NOMO-1 treated with dmso at 0.1 percent for 144 hours (cell line): ENCODE measurements at regions not wholly inside any gene's neighbourhood (a gene's known extent, or its start where the extent isn't known, plus 50 kb on each side); places are given as distances from the start of the nearest gene placed in this dataset.
A peak's percentile ranks its signal among the peaks of the same experiment; 100 is the strongest.
"Not testable (repeated sequence)": the region's sequence is repeated elsewhere in the genome, so short reads cannot be mapped to it uniquely, and the experiment has no call there.

Experiments
- DNase-seq: peaks from one replicate; lab custom pipeline; 2025; ENCODE audit not compliant: unreplicated experiment; lab: John Stamatoyannopoulos, UW

DNA sequence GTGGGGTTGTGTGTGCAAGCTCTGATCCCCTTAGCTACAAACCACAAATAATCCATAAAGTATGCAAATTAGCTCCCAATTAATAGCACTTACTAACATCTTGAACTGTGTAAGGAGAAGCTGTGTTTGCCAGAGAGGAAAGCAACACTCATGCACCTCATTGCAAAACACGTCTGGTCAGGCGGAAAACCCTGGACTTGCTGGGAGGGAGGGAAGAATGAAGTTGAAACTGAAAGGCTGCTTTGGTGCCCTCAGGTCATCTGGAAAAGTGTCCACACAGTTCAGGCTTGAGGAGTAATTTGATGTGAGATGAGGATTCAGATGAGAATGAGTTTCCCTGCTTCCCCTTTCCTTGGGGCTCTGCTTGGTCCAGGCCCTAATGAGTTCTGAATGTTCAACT, 185.5 kb upstream of the ANKRD28 start:
- no peak for DNase-seq

DNA sequence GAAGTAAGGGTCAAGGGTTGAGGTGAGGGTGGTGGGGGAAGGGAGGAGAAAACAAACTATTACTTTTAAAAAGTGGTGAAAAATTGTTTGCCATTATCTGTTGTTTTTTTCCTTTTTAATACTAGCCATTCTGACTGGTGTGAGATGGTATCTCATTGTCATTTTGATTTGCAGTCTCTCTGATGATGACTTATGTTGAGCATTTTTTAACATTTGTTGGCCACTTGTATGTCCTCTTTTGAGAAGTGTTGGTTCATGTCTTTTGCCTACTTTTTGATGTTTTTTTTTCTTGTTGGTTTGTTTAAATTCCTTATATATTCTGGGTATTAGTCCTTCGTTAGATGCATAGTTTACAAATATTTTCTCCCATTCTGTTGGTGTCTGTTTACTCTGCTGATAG, 185.9 kb upstream of the ANKRD28 start:
- no peak for DNase-seq

DNA sequence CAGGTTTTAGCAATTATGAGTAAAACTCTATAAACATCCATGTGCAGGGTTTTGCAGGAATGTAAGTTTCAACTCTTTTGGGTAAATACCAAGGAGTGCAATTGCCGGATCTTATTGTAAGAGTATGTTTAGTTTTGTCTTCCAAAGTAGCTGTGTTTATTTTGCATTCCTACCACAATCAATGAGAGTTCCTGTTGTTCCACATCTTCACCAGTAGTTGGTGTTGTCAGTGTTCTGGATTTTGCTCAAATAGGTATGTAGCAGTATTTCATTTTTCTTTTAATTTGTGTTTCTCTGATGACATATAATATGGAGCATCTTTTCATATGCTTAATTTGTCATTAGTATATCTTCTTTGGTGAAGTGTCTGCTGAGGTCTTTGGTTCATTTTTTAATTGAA, 185.1 kb upstream of the GALNT15 start:
- DNase-seq, result no peak

DNA sequence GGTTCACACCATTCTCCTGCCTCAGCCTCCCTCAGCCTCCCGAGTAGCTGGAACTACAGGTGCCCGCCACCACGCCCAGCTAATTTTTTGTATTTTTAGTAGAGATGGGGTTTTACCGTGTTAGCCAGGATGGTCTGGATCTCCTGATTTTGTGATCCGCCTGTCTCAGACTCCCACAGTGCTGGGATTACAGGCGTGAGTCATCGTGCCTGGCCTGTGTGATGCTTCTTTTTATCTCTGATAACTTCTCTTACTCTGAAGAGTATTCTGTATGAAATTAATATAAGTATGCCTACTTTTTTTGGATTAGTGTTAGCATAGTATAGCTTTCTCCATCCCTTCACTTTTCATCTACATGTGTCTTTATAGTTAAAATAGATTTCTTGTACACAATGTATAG, 180.8 kb upstream of the GALNT15 start:
- not testable (repeated sequence) for DNase-seq

DNA sequence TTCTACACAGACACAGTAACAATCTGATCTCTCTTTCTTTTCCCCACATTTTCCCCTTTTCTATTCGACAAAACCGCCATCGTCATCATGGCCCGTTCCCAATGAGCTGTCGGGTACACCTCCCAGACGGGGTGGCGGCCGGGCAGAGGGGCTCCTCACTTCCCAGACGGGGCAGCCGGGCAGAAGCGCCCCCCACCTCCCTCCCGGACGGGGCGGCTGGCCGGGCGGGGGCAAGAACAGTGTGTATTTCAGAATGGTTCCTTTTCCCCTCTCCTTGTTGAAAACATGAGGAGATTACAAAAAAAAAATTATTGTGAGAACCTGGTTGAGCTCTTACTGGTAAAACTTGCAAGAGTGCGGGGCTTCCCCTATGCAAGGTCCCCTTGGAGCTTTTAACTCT, 178.0 kb upstream of the GALNT15 start:
- DNase-seq, result not testable (repeated sequence)

DNA sequence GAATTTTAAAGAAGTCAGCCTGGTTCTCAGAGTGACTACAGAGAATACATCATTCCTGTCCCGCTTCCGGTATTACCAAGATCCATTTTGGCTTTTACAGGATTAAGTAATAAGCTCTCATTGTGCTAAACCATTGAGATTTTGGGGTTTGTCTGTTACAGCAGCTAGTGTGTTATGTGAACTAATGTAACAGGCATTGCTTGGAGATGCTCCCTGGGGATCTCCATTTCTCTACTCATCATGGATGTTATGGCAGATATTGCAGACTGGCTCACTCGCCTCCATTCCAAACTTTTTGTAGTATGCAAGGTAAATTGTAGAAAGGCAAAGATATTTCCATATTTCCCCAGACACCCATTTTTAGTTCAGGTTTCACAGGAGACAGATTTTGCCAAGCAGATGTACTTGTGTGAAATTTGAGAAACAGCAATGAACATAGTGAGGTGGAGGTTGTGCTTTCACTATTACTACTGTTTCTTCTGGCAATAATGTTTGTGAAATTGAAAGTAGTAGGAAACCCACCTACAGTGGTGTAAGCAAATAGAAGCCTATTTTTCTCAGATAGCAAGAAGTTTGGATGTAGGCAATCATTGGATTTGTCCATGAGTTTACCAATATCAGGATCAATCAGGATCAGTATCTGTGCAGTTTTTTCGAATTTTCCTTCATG, 177.1 kb upstream of the GALNT15 start:
- no peak for DNase-seq

DNA sequence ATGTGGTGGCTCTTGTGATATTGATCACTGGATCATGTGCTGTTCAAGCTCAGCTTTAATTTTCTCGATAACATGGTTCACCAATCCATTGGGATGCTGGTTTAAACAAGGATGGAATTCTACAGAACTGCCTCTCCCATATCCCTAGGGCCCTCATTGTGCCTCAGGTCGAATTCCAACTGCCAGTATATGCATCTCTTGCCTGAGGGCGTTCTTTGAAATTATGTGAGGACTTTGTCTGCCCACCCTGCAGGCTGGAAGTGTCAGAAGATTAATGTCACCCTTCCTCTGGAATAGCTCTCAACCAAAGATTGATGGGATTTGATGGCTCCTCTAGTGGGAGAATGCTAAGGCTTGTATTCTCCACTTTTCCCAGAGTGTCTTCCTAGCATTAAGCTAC, 175.6 kb upstream of the GALNT15 start:
- no peak for DNase-seq

DNA sequence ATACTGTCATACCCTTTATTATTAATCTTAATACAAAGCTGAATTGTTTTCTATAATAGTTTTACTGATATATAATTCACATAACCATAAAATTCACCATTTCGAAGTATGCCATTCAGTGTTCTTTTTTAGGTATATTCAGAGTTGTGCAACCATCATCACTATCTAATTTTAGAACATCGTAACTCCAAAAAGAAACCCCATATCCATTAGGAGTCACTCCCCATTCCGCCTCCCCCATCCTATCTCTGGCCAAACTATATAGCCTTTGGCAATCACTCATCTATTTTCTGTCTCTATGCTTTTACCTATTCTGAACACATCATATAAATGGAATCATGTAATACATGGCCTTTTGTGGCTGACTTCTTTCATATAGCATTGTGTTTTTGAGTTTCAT, 169.7 kb upstream of the GALNT15 start:
- DNase-seq, result no peak

DNA sequence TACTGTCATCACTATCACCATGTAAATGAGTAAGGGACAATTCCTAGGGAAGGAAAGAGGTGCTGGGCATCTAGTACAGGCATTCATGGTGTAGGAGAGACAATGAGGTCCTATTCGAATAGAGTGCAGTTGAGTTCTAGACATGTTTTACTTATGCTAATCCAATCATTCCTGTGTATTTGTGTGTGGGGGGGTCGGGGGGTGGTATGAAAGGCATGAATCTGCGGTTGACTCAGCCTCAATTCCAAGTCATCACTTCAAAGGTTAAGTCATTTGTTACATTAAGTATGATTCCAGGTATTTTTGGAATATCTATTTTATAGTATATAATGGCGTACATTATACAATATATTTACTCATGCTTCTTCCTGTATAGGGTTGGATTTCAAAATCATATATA, 163.1 kb upstream of the GALNT15 start:
- no peak for DNase-seq

DNA sequence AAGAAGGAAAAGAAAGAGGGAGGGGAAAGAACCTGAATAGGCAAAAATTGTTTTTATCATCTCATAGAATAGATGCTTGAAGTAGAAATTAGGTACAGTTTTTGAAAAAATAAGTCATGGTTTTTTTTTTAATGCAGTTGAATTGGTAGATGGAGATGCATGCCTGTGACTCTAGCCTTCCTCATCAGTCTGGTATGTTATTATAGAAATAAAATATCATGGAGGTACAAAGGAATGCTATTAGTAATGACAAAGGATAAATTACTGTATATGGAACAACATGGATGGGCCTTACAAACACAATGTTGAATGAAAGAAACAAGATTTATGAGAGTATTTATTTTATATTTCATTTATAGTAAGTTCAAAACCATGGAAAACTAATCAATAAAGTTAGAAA, 162.4 kb upstream of the GALNT15 start:
- no peak for DNase-seq

DNA sequence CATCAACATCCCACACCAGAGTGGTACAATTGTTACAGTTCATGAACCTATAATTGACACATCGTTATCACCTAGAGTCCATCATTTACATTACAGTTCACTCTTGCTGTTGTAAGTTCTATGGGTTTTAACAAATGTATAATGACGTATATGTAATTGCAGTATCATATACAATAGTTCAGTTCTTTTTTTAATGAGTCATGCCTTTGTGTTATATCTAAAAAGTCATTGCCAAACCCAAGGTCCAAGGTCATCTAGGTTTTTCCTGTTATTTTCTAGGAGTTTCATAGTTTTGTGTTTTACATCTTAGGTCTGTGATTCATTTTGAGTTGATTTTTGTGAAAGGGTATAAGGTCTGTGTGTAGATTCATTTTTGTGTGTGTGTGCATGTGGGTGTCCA, 160.9 kb upstream of the GALNT15 start:
- DNase-seq, result no peak

DNA sequence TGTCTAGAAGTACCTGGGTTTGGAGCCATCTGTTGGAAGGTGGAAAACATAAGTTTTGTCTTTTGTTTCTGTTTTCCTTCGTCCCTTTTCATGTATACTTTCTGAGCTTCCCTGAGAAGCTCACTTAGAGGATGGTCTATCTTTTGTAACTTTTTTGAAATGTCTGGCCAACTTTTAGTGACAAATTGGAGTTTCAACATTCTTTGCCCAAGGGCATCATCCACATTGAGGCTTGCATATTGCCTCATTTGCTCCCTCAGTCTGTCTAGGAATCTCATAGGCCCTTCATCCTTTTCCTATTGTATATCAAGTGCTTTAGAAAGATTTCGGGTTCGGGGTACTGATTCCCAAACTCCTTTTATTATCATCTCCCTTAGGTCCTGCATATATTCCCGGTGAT, 152.7 kb upstream of the GALNT15 start:
- DNase-seq, result not testable (repeated sequence)

DNA sequence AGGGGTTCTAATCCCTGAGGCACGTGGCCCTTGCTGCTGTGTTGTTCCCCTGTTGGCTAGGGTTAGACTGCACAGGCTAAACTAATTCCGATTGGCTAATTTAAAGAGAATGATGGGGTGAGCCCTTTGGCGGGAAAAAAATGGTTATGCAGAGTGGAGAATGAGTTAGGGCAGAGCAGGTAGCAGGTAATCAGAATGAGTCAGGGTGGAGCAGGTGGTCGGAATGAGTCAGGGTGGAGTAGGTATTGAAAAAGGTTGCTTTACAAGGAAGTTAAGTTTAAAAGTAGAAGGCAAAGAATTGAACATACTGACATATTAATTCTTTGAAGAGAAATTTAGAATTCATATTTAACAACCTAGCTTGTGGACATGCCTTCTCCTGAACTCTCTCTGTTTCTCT, 150.6 kb upstream of the GALNT15 start:
- not testable (repeated sequence) for DNase-seq

DNA sequence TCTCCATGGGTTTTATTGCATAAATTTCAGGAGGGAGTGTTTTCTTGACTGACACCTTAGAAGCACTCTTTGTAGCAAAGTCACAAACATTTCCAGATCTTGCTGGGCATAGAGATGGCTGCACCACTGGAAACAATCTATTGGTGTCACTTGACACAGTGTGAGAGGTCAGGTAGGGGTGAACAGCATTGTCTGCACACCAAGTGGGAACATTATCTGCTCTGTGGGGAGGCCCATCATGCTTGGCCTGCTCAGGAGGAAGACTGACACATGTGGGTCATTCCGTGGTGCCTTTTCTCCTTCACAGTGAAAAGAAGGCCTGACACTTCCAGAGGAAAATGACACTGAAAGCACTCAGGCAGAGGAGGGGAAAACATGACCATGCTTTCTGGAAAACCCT, 149.9 kb upstream of the GALNT15 start:
- DNase-seq, result no peak

DNA sequence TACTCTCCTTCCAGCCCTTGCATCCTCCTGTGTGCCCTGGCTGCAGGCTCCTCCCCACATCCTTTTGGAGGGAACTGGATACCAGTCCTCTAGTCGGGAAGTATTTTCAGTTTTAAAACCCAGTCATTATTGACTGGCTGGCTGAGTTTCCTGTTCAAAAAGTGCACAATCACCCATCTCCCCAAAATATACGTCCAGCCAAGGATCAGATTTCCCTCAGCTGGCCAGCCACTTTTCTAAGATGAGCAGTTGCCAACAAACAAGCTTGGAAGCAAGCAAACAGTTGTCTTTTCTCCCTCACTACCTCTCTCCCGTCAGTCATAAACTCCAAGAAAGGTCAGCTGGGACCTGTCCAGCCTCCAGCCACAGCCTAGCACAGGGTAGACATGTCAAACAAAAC, 147.7 kb upstream of the GALNT15 start:
- no peak for DNase-seq

DNA sequence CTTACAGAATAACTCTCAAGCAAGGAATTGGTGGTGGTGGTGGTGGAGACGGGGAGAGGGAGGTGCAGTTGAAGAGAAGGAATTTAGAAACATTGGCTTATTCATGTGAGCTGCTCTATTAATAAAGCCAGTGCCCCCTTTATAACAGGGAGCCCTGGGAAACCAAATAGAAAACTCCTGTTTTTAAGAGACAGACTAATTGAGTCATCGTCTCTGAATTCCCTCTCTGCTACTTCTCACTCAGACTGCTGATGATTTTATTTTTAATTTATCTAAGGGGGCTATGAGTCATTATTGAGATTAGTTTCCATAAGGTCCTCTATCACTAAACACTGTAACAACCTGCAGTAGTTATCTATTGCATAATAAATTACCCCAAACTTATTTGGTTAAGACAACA, 145.9 kb upstream of the GALNT15 start:
- no peak for DNase-seq

DNA sequence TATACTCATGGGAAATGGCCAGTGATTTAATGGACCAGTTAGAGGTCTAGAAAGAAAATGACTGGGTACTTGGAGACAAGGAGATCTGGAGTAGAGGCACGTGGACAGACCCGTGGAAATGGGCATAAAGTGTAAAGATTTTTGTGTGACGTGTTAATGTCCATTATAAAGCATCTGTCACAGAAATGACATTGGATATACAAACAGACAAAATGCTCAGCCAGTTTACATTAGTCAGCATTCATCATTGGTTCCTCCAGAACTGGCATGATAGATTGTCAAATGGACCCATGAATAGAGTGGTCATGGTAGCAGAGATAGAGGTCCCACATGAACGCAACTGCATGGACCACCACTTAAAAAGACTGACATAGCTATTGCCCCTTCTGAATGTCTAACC, 144.1 kb upstream of the GALNT15 start:
- DNase-seq, result no peak

DNA sequence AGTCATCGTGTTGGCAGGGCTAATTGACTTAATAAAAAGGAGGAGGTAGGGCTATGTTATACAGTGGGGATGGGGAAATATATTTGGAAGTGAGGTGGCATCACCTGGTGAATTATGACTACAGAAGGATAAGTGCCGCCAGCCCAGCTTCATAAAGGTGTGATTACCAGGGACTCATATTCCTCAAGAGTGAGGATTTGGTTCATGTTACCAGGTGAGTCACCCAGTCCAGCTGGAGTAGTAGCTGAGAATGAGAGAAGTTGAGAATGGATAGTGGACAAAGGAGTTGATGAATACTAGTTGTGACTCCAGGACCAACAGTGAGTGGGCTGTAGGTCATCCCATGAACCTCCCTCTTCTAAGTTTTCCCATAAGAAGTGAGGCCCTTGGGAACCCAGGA, 143.0 kb upstream of the GALNT15 start:
- DNase-seq, result no peak

DNA sequence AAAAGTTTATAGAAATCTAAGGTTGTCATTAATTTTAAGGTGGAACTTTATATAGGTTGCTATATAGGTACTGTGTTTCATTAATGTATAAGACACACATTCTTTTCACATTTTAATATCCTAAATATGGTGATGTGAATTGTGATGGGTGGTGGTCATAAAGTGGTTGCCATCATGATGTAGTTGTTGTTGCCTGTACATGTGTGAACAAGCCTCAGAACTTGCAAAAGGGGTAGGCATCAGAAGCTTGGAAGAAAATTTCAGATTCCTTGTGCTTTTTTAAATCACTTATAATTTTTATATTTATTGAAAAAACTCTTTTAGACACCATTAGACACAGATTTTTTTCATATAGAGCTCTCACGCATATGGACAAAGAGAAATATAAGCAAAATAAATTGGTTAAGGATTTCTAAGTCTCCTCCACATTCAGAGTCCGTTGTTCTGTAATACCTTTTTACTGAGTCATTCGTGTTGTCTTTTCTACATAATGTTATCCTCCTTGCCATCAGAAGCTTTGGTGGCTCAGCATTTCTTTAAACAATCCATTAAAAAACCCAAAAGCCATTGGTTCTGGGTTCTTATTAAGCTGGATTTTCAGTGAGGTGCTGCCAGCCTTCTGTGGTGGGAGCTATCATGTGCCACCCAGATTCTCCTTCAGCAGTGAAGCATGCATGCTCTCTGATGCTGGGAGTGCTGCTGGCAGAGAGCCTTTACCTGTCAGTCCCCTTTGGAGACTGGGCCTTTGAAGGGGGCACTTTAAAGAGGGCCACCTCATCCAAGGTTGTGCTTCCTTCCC, 140.4 kb upstream of the GALNT15 start:
- no peak for DNase-seq

DNA sequence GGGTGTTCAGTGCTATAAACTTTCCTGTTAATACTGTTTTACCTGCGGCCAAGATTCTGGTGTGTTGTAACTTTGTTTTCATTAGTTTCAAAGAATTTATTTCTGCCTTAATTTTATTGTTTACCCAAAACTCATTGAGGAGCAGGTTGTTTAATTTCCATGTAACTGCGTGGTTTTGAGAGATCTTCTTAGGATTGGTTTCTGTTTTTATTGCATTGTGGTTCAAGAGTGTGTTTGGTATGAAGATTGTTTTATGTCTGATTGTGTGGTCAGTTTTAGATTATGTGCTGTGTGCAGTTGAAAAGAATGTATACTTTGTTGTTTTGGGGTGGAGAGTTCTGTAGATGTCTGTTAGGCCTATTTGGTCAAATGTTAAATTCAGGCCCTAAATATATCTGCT, 133.5 kb upstream of the GALNT15 start:
- DNase-seq, result no peak

DNA sequence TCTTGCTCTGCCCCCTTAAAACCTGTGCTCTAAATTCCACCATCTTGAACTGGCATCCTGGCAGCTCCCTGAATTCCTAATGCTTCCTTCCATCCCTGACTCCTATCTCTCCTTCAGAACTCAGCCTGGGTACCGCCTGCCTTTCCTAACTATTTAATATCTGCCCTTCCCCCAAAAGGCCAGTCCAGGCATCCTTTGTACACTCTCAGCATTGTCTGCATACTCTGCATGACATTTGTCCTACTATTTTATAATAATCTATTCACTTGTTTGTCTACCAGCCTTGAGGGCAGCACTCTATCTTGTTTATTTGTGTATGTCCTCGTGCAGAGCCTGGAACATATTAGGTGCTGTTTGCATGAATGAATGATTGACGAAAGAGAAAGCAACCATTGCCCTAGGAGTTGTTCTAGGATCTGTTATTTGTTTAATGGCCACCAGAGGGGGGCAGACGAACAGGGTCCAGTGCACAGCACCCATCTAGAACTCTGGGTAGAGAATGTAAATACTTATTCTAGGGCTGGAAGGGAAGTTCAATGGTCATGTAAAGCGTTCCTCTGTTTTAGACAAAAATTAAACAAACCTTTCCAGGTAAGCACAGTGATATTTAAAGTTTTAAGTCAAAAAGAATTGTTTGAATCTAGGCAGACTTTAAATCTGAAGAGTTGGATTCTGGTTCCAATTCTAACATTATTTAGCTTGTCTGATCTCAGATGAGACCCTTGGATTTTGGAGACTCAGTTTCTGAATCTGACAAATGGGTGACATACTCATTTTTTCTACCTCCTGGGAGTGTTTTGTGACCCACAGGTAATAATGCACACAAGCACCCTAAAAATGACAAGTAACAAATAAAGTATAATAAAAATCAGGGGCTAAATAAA, 125.8 kb upstream of the GALNT15 start:
- DNase-seq, result peak; percentile 57
